Sciatic nerve (tissue), 2 donors: ENCODE measurements at regions not wholly inside any gene's neighbourhood (a gene's known extent, or its start where the extent isn't known, plus 50 kb on each side); places are given as distances from the start of the nearest gene placed in this dataset.
"Not testable (repeated sequence)": the region's sequence is repeated elsewhere in the genome, so short reads cannot be mapped to it uniquely, and the experiment has no call there.

Experiments
- ATAC-seq: fragments of 200-7000 bp; cut with Tn5 transposase; one replicate; pipeline ENCODE4 v1.9.1; 2020; ENCODE audit warnings: mild to moderate bottlenecking, moderate library complexity
- DNase-seq: peaks from one replicate; pipeline ENCODE4 v3.0.0-alpha.2; 2020; ENCODE audit warnings: low spot score
- intact Hi-C: fragments of 100-400 bp; cut with DNase I; formaldehyde crosslinking; loops from one replicate; pipeline ENCODE4 v1.14.2; 2022
- donor health status: DM: no; HTN: no; CAD: no.
- donor health status: DM: no; HTN: no; CAD: no.

DNA sequence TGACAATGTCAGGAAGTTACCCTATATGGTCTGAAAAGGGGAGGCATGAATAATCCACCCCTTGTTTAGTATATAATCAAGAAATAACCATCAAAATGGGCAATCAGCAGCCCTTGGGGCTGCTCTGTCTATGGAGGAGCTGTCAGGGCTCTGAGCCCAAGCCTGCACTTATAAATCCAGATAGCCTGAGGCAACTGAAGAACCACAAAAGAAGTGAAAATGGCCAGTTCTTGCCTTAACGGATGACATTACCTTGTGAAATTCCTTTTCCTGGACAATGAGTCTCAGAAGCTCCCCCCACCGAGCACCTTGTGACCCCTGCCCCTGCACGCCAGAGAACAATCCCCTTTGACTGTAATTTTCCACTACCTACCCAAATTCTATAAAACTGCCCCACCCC is 142.1 kb upstream of the KCNK1 start:
- DNase-seq, ATAC-seq, intact Hi-C loops: not testable (repeated sequence)

DNA sequence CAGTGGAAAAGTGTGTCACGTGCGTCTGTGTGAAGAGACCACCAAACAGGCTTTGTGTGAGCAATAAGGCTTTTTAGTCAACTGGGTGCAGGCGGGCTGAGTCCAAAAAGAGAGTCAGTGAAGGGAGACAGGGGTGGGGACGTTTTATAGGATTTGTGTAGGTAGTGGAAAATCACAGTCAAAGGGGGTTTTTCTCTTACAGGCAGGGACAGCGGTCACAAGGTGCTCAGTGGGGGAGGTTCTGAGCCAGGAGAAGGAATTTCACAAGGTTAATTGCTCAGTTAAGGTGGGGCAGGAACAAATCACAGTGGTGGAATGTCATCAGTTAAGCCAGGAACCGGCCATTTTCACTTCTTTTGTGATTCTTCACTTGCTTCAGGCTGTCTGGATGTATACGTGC is 141.1 kb upstream of the KCNK1 start:
- ATAC-seq, DNase-seq, intact Hi-C loops: not testable (repeated sequence)

DNA sequence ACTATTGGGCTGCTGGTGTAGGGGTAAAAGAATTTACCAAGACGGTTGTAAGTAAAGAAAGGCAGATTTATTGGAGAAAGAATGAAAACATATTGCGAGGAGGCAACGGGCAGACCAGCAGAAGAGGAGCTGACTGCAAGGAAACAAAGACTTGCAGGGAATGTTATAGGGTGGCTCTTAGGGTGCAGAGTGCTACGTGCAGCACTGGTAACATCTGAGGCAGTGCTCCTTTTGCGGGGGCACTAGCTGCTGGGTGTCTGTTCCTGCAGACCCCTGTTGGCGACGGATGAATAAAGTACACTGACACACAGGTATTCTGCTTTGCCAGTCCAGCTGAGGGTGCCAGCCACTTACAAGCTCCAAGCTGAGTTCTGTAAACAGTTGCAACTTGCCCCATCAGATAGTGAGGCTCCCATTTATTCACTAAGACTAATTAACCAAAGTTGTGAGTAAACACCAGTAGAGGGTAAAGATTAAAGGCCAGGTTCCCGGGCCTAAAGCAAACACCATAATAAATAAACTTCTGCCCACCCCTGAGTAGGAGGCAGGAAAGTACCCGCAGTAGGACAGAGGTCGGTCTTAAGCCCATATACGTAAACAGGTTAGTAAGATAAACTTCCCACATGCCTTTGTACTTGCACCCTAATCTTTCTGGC is 140.2 kb upstream of the KCNK1 start:
- DNase-seq: no peak
- intact Hi-C loops: no loop called here
- no peak for ATAC-seq

DNA sequence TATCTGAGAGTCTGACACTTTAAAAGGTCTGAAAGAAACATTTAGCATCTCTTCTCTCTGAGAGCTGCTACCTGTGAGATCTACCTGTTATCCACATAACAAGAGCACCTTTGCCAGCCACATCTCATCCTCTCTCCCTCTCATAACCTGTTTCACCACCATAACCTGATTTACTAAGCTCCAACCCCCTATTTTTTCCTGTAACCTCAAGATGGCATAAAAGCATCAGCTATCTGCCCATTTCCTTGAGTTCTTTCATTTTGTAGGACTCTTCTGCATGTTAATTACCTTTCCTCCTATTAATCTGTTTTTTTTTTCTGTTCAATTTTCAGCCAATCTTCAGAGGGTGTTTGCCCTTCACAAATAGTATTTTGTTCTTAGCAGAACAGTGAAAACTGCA is 136.5 kb upstream of the KCNK1 start:
- DNase-seq: no peak
- intact Hi-C loops: no loop called here
- ATAC-seq: no peak

DNA sequence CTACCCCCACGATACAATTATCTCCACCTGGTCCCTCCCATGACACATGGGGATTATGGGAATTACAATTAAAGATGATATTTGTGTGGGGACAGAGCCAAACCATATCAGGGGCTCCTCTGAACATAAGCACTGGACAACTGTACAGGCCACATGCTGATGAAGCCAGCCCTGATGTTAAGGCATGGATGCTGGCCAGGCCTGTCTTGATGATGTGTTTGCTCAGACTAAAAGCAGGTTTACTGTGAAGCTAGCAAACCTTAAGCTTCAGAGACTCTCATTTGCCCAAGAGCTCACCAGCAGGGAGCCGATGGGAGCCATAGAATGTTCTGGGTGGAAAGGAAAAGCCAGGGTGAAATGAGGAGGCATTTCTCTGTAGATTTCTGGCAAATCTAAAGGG is 135.3 kb upstream of the KCNK1 start:
- intact Hi-C loops: no loop called here
- DNase-seq: no peak
- ATAC-seq: no peak

DNA sequence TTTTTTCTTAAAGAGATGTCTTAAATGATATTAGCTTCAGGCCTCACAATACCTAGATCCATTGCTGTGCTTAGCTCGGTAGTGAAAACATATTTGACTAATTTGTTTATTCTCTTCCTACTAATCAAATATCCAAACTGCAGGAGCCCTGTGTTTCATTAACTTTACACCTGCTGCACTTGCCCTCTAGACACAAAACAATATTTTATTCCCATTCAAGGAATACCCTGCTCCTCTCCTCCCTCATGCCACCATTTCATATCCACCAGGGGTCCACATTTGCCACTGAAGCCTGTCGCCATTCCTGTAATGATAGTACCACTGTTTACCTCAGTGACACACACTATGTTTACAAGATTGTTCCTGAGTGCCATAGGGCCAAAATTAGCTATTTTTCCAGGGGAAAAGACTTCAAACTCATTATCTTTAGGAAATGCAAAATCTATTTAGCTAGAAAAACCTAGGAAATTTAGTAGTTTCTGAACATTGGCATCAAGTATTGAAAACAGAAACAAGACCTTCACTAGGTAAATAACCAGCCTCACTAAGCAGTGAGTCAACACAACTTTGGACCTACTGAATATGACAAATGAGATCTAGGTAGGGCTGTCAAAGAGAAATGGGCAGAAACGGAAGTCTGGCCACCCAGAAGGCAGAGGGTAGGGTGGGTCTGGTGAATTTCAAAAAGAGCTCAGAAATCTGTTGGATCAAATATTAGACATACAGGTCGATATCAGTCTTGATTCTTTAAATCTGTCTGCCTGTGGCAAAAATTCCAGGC is 134.6 kb upstream of the KCNK1 start:
- intact Hi-C loops: no loop called here
- DNase-seq (no peak), ATAC-seq (no peak)

DNA sequence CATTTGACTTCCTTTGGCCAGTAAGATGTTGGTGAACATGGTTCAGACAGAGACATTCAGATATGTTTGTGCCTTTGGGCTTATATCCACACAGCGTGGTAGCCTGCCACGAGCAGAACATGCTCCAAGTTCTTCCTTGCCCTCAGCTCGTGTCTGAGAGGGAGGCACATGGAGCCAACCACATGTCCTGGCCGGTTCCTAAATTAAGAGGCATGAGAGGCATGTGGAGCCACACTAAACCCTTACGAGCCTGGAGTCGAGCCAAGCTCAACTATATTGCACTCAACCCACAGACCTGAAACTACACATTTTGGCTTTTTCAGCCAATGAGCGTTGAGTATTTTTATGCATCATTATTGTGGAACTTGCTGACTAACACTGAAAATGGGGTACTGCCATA is 133.7 kb upstream of the KCNK1 start:
- DNase-seq: no peak
- ATAC-seq: no peak
- intact Hi-C loops: no loop called here

DNA sequence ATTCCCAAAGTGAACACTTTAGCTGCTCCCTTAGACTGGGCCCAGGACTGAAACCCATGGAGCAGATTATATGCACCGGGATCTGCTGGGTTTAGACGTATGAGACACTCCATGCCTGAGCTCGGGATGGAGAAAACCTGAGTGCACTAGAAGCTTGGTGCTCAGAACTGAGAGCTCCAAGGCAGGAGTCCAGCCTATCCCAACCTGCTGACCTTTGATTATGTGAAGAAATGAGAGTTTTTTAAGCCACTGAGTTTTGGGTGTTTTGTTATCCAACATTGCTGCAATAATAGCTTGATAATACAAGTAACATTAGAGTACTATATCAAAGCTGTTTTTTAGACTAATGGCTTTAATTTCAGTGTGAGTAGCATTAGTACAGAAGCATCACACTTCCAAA is 131.5 kb upstream of the KCNK1 start:
- no peak for ATAC-seq

DNA sequence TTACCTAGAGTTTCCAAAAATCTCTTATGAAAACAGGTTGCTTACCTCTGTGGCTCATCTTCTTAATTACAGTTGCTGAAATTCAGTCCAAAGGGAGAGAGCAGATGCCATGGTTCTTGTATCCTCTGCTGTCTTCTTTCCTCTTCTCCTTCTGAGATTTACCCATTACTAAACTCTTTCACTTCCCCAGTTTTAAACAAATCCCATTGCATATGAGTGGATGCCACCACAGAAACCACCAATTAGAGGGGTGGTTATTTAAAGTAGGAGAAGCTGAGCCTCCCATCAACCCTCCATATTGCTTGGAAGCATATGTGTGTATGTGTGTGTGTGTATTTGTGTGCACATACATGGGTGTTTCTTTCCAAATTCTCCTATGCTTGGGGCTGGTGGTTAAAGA is 128.5 kb upstream of the KCNK1 start:
- DNase-seq (no peak), ATAC-seq (no peak)
- intact Hi-C loops: no loop called here

More for the DNA sequence above, 131.5 kb upstream of the KCNK1 start:
- intact Hi-C loops: no loop called here
- DNase-seq: no peak

DNA sequence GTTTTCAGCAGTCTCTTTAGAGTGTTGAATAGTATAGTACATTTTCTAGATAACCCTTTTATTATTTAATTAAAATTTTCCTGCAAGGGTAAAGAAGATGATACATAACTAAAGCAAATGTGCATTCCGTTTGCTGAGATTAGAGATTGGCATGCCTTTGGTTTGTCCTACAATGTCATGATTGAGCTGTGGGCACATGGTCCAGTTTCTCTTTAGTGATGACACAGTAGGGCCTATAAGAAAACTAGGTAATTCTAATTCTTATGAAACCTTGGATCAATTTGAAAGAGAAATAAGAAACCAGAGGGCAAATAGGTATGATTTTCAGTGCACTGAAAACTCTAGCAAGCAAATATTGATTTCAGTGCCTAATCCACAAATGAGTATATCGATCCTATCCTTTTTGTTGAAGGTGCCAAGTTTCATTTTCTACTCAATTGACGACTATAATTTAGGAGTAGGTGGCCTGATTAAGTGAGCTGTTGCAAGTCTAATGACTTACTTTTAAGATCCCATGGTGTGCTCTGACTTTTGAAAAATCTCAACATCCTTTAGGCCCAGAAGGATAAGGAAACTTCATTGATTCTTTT is 128.0 kb upstream of the KCNK1 start:
- no peak for DNase-seq
- ATAC-seq: no peak
- intact Hi-C loops: no loop called here

DNA sequence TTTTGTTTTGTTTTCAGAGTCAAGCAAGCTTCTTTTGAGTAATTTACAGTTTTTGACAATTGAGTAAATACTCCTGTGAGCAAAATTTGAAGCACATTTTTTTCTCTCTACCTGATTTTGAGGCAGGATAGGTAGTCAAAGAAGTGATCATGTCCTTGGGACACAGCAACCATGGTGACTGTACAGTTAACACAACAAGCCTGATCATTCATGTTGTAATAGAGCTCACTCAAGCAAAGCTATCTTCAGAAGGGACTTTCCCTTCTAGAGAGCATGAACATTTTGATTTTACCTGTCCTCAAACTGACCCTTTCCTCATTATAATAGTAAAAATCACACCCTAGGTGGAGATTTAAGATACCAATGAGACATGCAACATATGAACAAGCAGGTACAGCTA is 126.5 kb upstream of the KCNK1 start:
- intact Hi-C loops: no loop called here
- DNase-seq: no peak
- no peak for ATAC-seq

DNA sequence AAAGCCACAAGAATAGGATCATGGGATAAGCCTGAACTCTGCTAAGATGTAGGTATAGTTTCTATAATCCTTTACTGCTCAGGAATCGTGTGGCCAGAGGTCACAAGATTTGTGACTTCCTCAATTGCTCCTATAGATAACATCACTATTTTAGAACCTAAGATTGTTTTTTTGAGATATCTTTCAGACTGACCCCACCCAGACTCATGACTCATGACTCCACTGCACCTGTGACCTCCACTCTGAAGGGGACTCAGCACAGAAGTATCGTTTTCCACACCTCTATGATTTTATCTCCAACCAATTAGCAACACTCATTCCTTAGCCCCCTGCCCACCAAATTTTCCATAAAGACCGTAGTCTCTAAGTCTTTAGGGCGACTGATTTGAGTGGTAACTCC is 124.5 kb upstream of the KCNK1 start:
- intact Hi-C loops: no loop called here
- no peak for DNase-seq
- ATAC-seq: no peak

DNA sequence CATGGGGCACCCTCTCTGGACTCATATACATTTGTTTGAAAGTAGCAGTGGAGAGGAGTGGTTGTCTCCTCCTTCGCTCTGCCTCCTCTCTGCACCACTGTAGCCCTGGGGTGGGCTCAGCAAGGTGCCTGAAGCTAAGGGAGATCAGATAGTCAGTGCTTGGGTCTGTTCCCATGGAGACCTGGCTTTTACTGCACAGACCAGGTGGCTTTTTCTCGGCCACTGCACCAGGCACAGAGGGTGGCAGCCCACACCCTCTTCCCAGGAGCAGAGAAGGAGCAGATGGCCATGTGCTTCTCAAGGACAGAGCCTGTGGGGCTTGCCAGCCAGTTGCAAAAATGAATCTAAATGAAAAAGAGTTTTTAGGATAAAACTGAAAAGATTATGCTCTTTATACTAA is 123.4 kb upstream of the KCNK1 start:
- ATAC-seq: no peak

DNA sequence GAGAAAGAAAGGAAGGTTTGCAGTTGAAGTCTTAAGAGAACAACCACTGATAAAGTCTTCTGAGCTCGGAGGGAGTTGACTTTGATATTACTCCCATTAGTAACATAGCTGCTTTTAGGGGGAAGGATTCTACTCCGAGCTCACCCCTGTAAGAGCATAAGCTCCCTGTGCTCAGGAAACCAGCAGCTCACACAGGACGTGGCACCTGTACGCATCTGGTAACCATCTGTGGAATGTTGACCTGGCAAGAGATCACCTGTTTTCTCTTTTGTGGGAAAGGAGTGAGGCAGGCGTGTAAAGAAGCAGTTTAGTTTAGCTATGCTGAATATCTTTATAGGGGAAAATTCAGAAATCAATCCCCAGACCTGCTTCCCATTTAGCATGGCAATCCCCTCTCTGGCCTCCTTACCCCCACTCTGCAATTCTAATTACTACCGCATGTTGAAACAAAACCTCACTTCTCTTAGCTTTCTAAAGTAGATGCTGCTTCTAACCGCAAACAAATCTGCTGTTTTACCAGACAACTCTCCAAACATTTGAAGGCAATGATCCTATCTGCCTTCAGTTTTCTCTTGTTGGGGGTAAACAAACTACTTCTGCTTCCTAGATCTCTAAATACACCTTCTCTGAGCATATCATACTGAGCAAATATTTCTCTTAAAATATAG is 121.8 kb upstream of the KCNK1 start:
- intact Hi-C loops: no loop called here
- ATAC-seq: no peak
- DNase-seq: no peak

More for the DNA sequence above, 123.4 kb upstream of the KCNK1 start:
- DNase-seq: no peak
- intact Hi-C loops: no loop called here

DNA sequence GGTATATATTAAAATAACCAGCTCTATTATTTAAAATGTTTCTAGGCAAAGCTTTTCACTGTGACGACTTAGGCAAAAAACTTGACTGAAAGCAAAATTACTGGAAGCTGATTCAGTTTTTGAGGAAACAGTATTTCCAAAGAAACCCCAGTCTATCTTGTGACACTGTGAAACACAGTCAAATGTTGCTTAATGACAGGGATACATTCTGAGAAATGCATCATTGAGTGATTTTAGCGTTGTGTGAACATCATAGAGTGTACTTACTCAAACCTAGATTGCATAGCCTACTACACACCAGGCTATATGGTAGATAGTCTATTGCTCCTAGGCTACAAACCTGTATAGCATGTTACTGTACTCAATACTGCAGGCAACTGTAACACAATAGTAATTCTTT is 116.9 kb upstream of the KCNK1 start:
- DNase-seq (no peak), ATAC-seq (no peak)
- intact Hi-C loops: no loop called here

DNA sequence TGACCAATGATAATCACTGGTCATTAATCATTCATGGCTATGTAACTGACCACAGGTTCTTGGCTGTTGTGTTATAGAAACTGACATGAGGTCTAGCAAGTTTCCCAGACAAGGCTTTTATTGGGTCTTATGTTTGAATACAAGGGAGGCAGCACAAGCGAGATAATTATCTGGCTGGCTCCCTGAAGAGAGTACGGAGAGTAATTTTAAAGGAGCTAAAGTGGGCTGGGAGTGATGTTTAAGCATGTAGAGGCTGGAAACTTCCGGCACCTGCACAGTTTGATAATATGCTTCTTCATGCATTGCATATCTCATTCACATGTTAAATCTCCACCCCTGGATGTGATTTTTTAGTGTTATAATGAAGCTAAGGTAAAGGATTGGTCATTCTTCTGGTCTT is 116.2 kb upstream of the KCNK1 start:
- DNase-seq (no peak), ATAC-seq (no peak)
- intact Hi-C loops: no loop called here

DNA sequence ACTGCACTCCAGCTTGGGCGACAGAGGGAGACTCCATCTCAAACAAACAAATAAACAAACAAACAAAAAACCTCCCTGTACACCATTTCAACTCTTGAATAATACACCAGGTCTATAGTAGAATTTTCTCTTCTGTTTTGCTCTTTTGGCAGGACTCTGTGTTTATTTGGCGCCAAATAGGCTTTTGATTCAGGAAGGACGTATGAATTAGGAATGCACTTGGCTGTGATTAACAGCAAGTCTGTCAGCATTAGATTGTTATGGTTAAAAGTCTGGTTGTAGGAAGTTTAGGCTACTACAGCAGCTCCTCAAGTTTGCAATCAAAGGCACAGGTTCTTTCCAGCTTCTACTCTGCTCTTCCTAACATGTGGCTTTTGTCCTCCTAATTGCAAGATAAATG is 113.8 kb upstream of the KCNK1 start:
- no peak for DNase-seq
- no peak for ATAC-seq
- intact Hi-C loops: no loop called here

DNA sequence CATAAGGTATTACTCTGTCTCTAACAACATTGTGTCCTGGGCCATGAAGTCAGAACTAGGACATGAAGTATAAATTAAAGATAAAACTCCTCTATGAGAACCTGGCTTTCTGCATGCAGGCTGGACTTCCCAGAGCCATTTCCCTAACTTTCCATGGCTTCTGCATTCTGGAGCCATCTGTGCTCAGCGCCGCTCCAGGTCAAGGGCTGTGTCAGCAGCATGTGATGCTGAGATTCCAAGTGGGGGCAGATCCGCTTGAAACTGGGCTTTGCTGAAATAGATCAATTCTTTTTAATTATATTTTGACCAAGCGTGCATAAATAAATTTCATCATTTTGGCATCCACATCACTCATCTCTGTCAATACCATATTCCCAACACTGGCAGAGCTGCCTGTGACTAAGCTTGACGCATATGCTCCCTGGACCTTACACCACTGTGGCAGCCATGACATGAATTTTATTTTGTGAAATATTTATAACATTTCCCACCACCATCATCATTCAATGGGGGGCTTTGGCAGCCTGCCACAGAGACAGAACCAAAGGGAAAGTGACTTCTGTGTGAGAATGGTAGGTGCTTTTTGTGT is 110.4 kb upstream of the KCNK1 start:
- intact Hi-C loops: no loop called here
- no peak for ATAC-seq
- DNase-seq: no peak

DNA sequence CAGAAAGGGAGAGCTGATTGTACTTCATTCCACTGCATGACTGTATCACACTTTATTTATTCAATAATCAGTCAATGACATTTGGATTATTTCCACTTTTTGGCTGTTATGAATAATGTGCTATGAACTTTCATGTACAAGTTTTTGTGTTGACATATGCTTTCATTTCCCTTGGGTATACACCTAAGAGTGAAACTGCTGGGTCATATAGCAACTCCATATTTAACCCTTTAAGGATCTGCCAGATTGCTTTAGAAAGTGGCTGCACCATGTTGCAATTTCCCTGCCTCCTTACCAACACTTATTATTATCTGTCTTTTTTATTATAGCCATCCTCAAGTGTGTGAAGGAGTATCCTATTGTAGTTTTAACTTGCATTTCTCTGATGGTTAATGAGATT is 108.8 kb upstream of the KCNK1 start:
- DNase-seq: no peak
- intact Hi-C loops: no loop called here
- no peak for ATAC-seq

DNA sequence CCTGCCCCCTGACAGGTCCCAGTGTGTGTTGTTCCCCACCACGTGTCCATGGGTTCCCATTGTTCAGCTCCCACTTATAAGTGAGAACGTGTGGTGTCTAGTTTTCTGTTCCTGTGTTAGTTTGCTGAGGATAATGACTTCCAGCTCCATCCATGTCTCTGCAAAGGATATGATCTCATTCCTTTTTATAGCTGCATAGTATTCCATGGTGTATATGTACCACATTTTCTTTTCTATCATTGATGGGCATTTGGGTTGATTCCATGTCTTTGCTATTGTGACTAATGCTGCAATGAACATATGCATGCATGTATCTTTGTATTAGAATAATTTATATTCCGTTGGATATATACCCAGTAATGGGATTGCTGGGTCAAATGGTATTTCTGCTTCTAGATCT is 108.0 kb upstream of the KCNK1 start:
- ATAC-seq, DNase-seq, intact Hi-C loops: not testable (repeated sequence)
